Loucy (cell line): ENCODE measurements at regions not wholly inside any gene's neighbourhood (a gene's known extent, or its start where the extent isn't known, plus 50 kb on each side); places are given as distances from the start of the nearest gene placed in this dataset.
"Not testable (repeated sequence)": the region's sequence is repeated elsewhere in the genome, so short reads cannot be mapped to it uniquely, and the experiment has no call there.

Source experiments
- EZH2phosphoT487 ChIP-seq: fragments of 200-600 bp; IDR thresholded peaks from 2 replicates; pipeline ENCODE4 v1.6.1; 2018; ENCODE audit warnings: antibody characterized with exemption, mild to moderate bottlenecking, moderate library complexity, borderline replicate concordance
- TF ChIP-seq, protein P1 (sequence below): fragments of 200-600 bp; sonication (generic); conservative IDR thresholded peaks from 2 replicates; pipeline ENCODE4 v1.5.1; 2014; ENCODE audit warnings: mild to moderate bottlenecking, antibody characterized with exemption, low read length

DNA sequence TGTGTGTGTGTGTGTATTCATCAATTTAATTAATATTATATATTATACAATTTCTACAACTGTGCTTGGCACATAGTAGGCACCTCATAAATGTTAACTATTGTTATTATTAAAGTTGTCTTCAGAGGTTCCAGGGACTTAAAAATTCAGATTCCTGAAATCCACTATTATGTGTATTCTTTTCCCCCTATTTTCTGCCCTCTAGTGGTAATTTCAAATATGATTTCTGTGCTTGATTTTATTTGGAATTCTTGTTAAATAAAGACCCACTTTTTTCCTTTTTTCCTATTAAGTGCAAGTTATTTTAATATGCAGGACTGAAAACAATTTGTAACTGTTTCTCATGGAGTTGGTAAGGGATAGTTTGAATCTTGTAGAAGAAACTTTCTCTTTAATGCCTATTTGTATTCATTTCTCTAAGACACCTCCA lies 72.0 kb upstream of the EMB start:
- TF ChIP-seq, protein P1, sequence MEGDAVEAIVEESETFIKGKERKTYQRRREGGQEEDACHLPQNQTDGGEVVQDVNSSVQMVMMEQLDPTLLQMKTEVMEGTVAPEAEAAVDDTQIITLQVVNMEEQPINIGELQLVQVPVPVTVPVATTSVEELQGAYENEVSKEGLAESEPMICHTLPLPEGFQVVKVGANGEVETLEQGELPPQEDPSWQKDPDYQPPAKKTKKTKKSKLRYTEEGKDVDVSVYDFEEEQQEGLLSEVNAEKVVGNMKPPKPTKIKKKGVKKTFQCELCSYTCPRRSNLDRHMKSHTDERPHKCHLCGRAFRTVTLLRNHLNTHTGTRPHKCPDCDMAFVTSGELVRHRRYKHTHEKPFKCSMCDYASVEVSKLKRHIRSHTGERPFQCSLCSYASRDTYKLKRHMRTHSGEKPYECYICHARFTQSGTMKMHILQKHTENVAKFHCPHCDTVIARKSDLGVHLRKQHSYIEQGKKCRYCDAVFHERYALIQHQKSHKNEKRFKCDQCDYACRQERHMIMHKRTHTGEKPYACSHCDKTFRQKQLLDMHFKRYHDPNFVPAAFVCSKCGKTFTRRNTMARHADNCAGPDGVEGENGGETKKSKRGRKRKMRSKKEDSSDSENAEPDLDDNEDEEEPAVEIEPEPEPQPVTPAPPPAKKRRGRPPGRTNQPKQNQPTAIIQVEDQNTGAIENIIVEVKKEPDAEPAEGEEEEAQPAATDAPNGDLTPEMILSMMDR: peak; percentile 59
- TF ChIP-seq EZH2phosphoT487: not testable (repeated sequence)
